GM18508 (cell line): ENCODE measurements at regions not wholly inside any gene's neighbourhood (a gene's known extent, or its start where the extent isn't known, plus 50 kb on each side); places are given as distances from the start of the nearest gene placed in this dataset.
"Not testable (repeated sequence)": the region's sequence is repeated elsewhere in the genome, so short reads cannot be mapped to it uniquely, and the experiment has no call there.

ENCODE experiments used
- ATAC-seq: cut with Tn5 transposase; IDR thresholded peaks from one replicate; pipeline ENCODE4 v1.9.1; 2021; ENCODE audit warnings: moderate number of reproducible peaks; ENCODE audit not compliant: insufficient read depth, unreplicated experiment

GRCh38 chr9:83191154-83191553 lies 128.2 kb upstream of the RASEF start:
- ATAC-seq = no peak

DNA sequence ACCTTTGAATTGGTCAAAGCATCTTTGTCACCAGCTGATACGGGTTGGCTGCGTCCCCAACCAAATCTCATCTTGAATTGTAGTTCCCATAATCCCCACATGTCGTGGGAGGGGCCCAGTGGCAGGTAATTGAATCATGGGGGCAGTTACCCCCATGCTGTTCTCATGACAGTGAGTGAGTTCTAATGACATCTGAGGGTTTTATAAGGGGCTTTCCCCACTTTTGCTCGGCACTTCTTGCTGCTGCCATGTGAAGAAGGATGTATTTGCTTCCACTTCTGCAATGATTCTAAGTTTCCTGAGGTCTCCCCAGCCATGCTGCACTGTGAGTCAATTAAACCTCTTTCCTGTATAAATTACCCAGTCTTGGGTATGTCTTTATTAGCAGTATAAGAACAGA lies 126.1 kb upstream of the RASEF start:
- not testable (repeated sequence) for ATAC-seq

DNA sequence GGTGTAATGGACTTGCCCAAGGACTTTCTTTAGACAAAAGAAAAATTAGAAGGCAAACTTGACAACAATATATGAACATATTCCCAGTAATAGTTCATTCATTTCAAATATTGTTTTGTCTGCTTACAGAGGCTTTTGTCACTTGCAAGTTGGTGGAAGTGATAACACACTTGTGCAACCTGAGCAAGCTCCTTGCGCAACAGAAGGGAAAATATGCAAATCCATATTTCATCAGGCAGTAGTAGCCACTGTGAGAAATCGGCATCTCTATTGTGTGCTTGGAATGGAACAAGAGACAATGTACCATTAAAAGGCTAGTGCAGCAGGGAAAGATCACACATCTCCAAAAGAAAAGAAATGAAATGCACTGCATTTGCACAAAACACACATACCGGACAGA lies 125.3 kb upstream of the RASEF start:
- no peak for ATAC-seq

DNA sequence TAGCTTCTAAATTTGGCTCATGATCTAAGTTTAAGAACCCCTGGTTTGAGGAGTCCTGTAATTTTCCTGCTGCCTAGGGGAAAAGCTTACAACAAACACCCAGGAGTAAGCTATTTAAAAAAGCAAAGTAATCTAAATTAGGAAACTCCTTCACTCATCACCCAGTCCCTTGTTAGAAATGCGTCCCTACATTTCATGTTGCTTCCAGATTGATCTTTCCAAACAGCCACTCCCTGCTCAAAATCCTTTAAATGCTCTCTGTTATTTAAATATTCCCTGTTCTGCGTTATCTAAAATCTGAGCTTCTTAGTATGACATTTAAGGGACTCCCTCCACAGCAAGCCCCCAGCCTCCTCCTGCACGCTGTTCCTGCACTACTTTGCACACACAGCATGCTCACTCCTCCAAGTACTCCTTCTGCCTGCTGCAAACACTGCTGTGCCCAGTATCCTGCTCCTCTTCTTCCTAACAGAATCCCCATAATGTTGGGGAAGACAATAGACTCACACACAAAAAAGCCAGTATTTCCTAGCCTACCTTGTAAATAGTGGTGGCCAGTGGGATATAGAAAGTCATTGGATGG lies 123.3 kb upstream of the RASEF start:
- ATAC-seq = no peak

DNA sequence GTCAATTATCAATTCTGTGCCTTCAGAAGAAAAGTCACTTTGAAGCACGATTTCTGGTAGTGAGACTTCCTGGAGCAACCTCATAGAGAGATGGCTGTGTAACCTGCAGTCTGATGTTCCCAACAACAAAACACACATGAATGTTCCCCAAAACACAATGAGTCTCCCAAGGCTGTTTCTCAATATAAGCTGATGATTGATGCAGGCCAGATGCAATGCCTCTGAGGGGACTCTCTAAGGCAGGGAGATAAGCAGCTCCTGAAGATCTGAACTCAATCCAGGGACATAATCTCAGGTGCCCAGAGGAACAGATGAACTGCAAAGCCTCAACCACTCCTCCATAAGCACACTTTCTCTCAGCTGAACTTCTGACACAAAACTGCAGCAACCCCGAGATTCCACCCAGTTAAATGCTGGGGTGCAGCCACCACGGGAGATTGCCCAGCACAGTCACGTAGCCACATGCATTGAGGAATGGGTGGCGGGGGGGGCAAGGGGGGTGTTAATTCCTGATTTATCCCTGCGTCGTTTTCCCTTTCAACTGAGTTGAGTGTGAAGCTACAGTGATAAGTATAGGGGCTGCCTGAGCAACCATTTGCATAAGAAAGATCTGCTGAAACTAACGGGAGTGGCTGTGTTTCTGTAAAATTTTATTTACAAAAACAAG lies 122.7 kb upstream of the RASEF start:
- no peak for ATAC-seq

- no peak for ATAC-seq
These were observed 120.7 kb upstream of the RASEF start for GRCh38 chr9:83183621-83184020.

DNA sequence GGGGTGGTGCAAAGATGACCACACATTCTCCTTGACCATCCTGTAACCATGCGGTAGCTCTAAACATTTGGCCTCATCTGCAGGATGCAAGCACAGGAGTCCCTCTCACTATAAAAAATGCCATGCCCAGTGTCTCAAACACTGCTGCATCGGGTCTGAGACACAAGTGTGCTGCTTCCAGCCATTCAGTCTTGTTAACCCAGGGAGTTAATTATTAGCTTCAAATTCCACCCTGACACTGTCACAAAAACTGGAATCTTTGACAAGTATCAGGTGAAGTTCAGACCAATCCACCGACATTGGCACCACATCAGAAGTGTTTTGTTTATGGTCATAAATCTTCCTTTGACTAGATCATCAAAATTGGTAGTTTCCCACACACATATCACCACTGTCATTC lies 119.1 kb upstream of the RASEF start:
- no peak for ATAC-seq

GRCh38 chr9:83178717-83179116 lies 115.8 kb upstream of the RASEF start:
- ATAC-seq = no peak

- ATAC-seq = no peak
These were observed 114.8 kb upstream of the RASEF start for GRCh38 chr9:83177747-83178146.

DNA sequence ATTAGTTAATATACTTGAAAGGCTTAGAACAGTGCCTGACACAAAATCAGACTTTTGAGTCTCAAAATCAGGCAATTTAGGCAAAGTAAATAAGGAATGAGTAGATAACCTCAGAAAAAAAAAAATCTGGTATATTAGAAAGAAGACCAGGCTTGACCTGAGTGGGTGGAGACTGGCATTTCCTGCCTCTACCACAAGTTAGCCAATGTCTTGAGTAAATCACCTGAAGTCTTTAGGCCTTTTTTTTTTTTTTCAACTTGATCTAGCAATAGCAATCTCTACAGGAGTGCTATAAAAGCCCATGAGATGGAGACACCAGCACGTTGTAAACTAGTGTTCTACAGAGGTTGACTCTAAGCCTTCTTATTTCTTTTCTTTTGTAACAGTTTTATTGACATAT lies 104.2 kb upstream of the RASEF start:
- no peak for ATAC-seq

GRCh38 chr9:83166372-83166771 lies 103.4 kb upstream of the RASEF start:
- ATAC-seq = no peak

DNA sequence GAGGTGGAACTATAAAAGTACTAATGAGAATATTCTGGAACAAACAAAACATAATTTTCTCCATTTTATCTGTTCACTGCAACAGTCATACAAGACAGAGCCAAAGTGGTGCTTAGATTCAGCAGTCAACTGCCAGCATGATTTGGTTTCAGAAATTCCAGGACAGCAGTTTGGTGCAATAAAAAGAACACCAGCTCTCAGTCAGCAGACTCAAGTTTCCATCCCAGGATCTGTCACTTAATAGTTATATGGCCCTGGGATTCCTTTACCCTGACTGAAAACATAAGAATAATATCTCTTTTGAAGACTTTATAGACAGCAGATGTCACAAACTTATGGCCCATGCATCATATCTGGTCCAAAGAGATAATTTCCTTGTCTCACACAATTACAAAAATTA lies 92.8 kb upstream of the RASEF start:
- no peak for ATAC-seq

- no peak for ATAC-seq
These were observed 91.9 kb upstream of the RASEF start for GRCh38 chr9:83154821-83155220.

- peak; percentile 97 for ATAC-seq
These were observed 91.3 kb upstream of the RASEF start for GRCh38 chr9:83154087-83154736.

DNA sequence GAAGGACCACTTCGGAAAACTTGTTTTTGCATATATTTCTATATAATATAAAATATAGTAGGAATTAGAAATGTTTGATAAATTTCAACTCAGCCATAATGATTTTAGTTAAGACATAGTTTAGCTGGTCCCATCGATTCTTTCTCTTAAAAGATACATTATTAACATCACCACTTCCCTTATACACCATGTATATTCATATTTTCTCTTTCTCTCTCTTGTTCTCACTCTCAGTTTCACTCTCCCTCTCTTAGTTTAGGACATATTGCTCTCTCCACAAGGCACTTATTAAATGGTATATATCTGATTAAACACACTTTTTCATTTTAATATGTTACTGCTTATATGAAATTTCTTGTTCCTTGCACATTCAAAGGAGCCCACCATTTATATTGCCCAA lies 90.1 kb upstream of the RASEF start:
- ATAC-seq = peak; percentile 54

- ATAC-seq = no peak
These were observed 88.7 kb upstream of the RASEF start for GRCh38 chr9:83151627-83152137.

- ATAC-seq = no peak
These were observed 84.6 kb upstream of the RASEF start for GRCh38 chr9:83147315-83148149.

- ATAC-seq = no peak
These were observed 83.4 kb upstream of the RASEF start for GRCh38 chr9:83146325-83146724.

- no peak for ATAC-seq
These were observed 81.5 kb upstream of the RASEF start for GRCh38 chr9:83144492-83144891.

DNA sequence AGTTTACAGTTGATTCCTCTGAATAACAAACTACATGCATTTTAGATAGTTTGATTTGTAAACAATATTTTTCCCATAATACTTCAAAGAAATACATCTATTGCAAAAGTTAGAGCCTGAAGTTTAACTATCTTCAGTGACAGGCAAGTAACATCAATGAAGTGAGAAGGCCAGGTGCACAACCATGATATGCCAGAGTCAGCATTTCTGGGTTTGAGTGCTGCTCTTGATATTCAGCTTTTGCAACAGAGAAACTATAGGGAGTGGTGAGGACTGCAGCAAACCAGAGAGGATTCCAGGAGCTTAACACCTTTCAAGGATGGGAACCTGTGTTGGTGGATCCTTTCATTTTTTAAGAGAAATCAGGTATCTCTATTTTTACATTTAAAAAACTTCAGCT lies 79.4 kb upstream of the RASEF start:
- no peak for ATAC-seq

DNA sequence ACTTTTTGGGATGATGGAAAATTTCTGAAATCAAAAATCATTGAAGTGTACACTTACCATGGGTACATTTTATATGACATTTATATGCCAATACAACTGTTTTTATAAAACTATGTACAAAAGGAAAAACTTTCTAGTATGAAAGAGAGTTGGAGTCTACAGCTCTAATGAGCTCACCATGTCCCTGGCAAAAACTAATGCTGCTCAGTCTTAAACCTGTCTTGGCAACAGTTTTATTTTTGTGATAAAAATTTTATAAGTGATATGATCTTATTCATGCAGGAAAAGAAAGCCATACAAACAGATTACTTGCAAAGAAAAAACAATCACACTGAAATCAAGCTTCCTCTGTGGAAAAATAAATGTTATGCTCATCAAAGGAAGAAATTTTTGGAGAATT lies 78.9 kb upstream of the RASEF start:
- ATAC-seq = no peak
